Activated CD8-positive, alpha-beta memory T cell treated with anti-CD3 and anti-CD28 coated beads for 4 hours (primary cell): ENCODE measurements at regions not wholly inside any gene's neighbourhood (a gene's known extent, or its start where the extent isn't known, plus 50 kb on each side); places are given as distances from the start of the nearest gene placed in this dataset.

Experiments
- DNase-seq, 2 donors: peaks; one replicate each; pipeline ENCODE4 v3.0.0-alpha.2; 2020; ENCODE audit warnings: low read depth in 2 of 2

DNA sequence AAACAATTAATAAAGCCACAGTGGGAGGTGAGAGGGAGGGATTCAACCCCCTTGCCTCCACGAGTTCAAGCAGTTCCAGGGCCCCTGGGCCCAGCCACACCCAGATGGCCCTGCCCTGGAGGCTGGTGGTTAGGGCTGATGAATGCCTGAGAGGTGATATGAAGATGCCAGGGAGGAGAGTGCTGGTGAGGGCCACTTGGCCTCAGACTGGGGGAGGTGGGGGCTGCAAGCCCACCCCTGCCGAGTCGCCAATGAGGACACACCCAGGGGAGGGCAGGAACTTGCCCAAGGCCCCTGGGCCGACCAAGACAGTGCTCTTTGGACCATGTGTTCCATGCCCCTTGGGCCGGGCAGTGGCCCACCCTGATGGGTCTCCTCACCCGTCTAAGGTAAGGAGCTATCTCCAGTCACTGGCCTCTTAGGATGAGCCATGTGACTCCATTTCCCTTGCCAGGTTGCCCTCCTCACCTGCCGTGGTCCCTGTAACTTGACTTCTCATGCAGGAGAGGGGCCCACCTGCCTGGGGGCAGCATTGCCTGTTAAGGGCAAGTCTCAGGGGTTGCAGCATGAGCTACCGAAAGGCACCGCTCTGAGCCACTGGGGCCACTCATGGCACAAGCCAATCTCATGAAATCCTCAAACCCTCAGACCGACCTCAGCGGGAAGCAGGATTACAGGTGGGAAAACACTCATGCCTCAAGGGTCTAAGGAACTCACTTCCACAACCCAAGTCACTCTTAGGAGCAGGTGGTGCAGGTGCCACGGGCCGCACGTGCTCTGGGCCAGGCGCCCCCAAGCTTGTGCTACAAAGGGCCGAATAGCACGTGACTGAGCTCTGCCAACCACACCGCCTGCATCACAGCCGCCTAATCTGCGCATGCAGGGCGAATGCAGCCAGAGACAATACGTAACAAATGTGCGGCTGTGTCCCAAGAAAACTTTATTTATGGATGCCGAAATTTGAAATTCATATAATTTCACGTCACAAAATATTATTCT lies 147.4 kb upstream of the MLN start:
- DNase-seq, result no peak

DNA sequence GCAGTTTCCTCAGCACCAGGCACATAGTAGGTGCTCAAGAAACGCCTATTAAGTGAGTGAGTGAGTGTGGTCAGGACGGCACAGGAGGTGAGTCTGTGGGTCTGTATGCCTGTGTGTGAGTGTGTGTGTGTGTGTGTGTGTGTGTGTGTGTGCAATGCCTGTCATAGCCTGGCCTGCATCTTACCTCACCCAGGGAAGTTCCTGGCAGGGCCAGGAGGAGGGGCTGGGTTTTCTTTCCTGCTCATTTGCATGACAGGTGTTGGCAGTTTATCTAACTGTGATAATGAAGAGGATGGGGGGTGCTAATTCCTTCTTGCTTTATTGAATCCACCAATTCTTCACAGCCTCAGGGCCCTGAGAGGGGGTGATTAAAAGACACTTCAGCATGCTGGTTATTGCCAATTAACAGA lies 146.7 kb upstream of the MLN start:
- no peak for DNase-seq

DNA sequence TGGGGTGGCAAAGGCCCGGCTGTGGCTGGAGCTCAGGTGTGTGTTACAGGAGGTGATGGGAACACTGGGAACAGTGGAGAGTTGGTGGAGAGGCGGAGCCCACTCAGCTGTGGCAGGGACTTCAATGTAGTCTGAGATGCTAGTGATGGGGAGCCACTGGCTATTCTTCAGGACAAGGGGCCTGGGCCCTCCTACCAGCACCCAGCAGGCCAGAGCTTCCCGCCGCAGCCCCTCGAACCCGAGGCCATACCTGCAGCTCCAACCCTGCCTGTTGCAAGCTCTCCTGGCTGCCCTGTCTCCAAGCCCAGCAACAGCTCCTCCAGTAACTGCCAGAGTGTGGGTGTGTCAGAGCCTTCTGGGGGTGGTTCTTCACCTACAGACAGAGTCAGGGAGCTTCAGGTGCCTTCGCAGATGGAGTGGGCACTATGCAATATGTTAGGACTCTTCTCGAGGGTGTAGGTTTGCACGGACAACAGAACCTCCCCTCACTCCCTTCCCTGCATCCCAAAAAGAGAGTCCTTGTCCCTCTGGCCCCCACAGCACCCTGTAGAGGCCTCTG lies 146.2 kb upstream of the MLN start:
- DNase-seq, result no peak

DNA sequence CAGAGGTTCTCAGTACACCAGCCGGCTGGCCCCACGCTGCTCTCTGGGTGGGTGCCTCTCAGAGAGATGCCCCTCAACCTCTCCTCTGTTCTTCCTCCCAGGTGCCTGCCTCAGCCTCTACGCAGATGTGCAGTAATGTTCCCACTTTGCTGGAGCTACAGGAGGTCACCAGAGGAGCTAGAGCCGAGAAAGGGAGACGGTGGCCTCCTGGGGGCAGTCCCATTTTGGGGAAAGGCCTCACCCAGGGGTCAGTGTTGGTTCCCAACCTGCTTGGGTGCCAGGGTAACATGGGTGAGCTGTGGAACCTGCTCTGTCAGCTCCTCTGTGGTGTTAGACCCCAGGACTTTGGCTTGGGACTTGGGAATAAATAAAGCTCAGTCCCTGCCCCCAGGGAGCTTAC lies 145.3 kb upstream of the MLN start:
- DNase-seq, result no peak

DNA sequence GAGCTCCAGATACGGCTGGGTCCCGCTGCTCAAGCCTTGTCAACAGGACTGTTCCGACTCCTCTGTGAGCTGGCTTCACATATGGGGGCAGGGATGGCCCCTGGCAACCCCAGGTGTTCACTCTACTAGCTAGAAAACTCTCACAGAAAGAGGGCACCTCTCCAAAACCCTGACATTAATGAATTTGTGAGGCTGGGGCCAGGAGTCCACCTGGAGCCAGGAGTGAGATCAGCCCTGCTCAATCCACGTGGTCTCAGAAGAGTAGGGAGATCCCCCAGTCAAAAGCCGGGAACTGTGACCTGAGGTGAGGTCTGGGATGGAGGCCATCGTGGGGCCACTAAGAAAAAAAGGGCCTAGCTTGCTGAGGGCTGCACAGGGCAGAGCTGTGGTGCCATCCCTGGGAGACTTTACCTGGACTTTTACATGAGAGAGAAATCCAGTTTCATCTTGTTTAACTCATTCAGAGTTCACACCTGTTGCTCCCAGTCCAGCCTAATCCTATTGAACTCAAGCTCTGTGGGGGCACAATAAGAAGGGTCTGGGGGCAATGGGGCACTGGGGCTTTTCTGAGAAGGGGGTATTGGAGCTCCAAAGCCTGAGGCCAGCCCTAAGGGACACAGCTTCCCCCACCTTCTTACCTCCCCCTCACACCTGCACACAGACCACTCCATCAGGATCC lies 144.3 kb upstream of the MLN start:
- DNase-seq, result no peak

DNA sequence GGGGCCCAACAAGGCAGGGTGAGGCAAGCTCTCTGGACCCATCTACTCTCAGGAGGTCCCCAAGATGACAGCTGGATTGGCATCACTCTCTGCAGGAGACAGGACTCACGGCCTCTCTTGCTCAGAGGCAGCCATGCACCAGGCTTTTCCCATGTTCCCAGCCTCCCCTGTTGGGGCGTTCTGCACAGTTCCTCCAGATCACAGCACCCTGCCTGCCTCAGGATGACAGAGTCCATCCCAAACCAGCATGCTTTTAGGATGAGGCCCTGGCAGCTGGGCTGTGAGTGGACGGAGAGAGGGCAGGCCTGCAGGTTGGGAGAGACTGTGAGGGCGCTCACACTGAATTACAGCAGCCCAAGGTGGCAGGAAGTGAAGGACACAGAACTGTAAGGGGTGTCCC lies 143.2 kb upstream of the MLN start:
- DNase-seq, result no peak

DNA sequence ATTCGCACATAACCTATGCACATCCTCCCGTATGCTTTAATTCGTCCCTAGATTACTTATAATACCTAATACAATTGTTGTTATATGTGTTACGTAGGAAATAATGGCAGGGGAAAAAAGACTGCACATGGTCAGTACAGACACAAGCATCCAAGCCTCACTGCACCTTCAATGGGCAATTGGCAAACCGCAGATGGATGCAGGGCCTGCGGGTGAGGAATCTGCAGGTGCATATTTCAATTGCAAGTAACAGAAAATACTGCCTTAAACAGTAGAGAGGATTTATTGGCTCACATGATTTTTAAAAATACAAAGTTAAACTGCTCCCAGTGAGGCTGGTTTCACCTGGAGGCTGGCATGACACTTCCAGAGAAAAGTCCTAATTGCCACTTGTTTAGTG lies 142.1 kb upstream of the MLN start:
- DNase-seq, result no peak

DNA sequence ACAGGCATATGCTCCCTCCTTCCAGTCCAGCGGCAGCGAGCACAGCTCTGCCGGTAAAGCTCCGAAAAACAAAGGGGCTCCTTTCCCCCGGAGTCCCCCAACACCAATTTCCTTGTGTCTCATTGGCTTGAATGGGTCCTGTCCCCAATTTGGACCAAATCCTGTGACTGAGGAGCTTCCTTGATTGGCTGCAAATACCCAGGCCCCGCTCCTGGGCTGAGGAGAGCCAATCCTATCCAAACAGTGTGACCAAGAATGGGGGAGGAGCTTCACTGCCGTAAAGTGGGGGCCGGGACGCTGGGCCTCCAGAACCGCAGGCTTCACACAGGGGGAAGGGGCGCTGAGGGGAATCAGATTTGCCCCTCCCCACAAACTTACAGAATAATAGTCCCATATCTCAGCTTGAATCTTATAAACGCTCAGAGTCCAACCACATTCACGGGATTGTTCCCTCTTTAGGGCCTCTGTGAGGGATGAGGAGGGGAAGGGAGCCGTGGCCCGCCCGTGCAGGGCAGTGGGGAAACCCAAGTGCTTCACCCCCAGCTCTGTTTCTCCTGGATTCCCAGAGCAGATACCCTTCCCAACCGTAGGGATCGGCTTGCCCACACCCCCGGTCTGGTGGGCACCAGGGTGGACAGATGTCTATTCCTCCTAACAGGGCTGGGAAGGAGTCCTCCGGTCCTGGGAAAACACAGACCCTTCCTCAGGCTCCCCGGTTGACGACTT lies 141.0 kb upstream of the MLN start:
- no peak for DNase-seq

DNA sequence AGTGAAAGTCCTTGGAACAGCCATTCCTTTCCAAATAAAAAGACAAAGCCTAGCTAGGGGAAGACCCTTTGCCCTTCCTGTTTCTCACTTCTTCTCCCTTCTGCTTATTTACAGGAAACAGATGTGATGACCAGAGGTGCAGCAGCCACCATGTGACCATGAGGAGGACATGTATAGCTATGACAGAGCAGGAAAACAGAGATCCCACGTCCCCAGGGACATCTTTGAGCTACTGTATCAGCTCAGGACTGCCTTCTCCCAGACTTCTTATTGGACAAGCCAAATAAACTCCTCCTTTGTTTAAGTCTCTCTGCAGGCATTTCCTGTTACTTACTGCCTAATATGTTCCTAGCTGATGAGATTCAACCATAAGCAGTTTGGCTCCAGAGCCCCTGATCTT lies 133.1 kb upstream of the MLN start:
- DNase-seq, result no peak

DNA sequence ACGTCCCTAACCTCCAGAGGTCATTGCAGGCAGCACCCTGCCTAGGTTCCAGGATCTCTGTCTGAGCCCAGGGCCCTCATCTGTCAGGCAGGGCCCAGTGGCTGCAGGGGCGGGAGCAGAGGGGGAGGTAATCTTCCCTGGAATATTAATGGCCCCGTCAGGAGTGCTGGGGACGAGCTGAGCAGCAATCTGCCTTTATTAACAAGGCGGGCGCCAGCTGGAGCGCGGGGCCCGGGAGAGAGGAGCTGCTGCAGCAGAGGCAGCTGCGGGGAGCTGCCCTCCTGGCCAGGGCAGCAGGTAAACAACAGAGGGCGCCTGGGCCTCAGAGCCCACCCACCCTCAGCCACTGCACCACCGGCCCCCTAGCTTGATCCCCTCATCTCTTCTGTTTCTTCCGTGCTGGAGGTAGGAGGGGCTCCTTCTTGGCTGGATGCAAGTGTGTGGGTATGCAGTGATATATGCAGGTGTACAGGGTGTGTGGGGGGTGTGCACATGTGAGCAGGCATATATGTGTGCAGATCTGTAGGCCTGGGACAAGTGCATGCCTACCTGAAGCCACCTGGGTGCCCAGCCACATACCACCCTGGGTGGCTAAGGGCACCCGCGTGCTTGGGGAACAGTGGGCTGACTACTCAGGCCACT lies 131.8 kb upstream of the MLN start:
- no peak for DNase-seq

DNA sequence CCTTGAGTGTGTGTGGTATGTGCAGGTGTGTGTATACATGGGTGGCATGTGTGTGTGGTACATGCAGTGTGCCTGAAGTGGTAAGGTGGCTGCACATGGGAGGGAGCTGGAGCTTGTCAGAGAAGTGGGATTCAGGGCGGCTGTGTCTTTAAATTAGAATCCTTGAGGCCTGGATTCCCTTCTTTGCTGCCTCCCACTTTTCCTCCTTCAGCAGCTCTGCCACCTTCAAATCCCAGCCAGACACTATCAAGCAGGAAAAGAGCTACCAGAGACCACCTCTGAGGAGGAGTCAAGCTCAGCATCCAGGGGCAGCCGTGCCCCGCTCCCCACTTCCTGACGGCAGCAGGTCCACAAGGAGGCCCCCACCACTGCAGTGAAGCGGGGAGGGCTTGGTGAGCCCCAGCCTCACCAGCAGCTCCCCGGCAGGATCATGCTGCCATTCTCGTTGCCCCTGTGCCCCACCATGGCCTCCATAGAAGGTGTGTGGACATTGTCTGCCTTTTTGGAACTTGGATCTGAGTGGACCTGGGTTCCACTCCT lies 131.0 kb upstream of the MLN start:
- DNase-seq, result no peak

DNA sequence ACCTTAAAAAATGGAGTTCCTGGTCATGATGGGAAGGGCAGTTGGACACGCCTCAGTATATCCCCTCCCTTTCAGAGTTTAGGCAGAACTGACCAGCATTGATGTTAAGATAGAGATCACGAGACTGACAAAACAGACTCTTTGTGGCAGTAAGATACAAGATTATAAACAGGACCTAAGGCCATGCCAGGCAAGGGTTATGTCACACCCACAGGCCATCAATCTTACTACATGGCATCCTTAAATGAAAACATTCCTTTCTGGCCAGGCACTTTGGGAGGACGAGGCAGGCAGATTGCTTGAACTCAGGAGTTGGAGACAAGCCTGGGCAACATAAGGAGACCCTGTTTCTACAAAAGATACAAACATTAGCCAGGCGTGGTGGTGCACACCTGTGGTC lies 129.3 kb upstream of the MLN start:
- DNase-seq, result no peak

DNA sequence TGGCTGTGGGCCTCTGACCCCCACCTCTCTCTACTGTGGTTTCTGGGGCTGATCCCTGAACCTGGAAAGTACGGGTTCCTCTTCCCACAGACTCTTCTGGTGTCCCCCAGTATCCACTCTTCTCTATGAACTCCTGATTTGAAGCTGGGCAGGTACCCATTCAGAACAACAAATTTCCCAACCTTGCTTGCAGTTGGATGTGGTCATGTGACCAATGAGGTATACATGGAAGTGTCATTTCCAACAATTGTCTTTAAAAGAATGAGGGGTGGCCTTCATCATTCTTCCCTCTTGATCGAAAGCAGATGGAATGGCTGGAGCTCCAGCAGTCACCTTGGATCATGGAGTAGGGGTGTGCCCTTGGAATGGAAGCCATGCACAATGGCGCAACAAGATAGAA lies 128.0 kb upstream of the MLN start:
- no peak for DNase-seq

DNA sequence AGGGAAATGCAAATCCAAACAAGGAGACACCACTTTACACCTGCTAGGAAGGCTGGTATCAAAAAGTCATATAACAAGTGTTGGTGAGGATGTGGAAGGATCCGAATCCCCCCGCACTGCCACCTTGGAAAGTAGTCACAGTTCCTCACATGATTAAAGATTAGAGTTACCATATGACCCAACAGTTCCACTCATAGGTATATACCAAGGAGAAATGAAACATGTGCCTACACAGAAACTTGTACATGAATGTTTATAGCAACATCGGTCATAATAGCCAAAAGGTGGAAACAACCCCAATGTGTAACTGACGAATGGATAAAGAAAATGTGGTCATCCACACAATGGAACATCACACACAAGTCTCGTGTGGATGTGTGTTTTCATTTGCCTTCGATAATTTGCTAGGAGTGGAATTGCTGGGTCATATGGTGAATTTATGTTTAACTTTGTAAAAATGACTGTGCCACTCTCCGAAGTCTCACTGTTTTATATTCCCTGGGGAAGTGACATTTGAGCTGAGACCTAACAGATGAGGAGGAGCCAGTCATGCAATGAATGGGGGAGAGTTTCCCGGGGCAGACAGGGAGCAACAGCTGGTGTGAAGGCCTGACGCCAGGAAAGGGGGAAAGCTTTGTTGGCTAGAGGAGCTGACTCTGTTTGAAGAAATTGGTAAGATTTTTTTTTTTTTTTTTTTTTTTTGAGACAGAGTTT lies 125.9 kb upstream of the MLN start:
- no peak for DNase-seq

DNA sequence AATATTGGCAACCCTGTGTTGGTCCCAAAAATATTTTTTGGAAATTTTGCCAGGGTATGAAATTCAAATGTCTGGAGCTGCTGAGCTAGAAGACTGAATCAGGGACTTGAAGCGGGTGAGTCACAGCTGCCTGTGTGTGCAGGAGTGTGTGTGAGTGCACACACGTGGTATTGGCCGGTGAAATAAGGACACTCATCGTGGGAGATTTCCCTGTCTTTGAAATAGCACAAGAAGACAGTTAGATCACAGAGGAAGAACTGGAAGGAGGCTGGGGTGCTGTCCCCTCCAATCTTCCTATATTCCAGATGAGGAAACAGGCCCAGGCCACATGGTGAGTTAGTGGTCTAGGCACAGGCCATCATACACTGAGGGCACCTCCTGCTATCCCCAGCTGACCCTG lies 123.8 kb upstream of the MLN start:
- no peak for DNase-seq

DNA sequence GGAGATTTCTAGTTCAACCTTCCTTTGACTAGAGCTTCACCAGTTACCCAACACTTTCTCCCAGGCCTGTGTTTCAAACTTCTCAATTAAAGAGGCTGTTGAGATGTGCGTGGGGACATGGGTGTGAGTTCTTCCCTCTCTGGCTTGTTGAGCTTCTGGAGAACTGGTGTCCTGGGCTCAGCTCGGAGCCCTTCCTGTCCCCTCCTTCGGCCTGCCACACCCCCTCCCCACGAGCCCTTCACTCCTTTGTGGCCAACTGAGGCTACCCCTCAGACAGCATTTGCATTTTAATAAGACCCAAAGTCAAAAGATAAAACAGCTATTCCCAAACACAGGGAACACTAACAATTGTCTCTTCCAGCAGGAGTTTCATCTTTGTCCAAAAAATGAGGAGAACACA lies 123.3 kb upstream of the MLN start:
- DNase-seq, result no peak

DNA sequence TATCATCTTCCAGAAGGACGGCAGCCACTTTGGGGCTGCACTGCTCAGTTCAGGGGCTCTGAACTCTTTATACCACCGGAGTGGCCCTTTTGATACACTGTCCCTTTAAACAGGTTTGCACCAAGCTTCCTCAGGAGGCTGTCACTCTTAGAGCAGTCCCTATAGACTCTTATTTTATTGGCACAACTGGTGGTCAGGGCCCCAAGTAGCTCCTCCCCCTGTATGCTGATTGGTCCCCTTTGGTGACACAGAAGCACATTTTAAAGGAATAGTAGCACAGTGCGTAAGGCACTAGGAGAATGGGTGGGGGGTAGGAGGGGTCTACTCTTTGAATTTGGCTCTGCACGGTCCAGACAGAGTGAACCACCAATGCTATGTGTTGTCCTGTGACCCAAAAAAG lies 122.6 kb upstream of the MLN start:
- no peak for DNase-seq

DNA sequence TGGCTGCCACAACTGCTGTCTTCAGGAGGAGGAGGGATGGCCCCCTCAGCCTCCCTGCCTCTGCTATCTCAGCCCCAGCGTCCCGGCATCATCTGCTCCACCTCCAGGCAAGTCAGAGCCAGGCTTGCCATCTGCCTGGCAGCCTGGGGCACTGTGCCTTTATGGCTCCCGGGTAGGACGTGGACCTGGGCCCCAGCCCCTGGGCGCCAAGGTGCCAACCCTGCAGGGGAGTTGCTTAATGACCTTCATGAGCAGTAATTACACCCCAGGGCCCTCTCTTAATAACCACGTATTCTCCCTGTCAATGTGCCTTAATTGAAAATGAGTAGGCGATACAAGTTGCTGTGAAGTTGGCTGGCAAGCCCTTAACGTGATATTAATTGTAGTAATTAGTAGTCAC lies 122.1 kb upstream of the MLN start:
- DNase-seq, result no peak

DNA sequence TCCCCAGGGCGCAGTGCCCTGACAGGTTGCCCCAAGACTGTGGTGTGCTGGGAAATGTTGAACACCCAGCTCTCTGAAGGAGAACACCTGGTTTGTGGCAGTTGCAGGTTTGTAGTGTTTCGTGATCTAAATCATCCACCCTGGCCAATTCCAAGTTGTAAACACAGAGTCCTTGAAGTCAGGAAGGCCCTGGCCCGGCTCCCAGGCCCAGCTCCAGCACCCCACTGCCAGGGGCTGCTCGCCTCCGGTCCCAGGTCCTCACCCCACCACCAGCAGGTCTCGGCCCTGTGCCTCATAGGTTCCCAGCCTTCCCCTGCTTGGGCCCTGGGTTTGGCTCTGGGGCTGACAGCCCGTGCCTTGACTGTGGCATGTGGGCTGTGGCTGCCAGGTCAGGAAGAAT lies 121.4 kb upstream of the MLN start:
- DNase-seq, result no peak

DNA sequence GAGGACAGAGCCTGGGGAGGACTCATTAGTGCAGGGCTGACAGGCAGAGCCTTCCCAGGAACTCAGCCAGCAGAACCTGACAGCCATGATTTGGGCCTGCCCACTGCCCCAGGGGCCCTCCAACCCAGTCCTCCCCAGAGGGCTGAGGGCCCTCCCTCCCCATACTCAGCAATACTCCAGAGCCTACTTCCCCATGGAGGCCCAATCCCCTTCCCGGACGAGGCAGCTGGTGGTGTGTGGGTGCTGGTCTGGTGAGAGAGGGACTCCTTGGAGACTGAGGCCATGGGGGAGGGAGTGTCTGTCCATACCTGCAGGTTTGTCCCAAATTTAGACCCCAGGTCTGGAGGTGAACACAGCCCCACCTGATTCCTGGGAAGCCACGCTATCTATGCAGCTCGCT lies 120.9 kb upstream of the MLN start:
- DNase-seq, result no peak
